GM12878 (cell line): ENCODE measurements at regions not wholly inside any gene's neighbourhood (a gene's known extent, or its start where the extent isn't known, plus 50 kb on each side); places are given as distances from the start of the nearest gene placed in this dataset.
"Not testable (repeated sequence)": the region's sequence is repeated elsewhere in the genome, so short reads cannot be mapped to it uniquely, and the experiment has no call there.

ENCODE experiments used
- ATAC-seq: fragments of 200-7000 bp; cut with Tn5 transposase; 3 replicates; pipeline ENCODE4 v1.9.1; 2020; ENCODE audit warnings: mild to moderate bottlenecking, moderate library complexity
- BruUV-seq: library from RNA; stranded (reverse); fragments of 400-500 nt; replicated peaks from 2 replicates; lab custom pipeline; 2021; lab: Mats Ljungman, UMichigan
- CTCF ChIA-PET: fragments of 300-600 bp; sonication (Branson Sonifier 250); formaldehyde crosslinking; extraction: SDS; loops from one replicate; lab custom pipeline; 2021; ENCODE audit warnings: inconsistent platforms; lab: Yijun Ruan, JAX
- POLR2A ChIA-PET: fragments of 350-600 bp; formaldehyde crosslinking; extraction: SDS; loops from one replicate; lab custom pipeline; 2021; ENCODE audit warnings: inconsistent platforms; lab: Charles Lee
- RAD21 ChIA-PET: fragments of 300-600 bp; sonication (Branson Sonifier 250); formaldehyde crosslinking; loops from one replicate; lab custom pipeline; 2023; ENCODE audit warnings: antibody characterized with exemption; ENCODE audit not compliant: unreplicated experiment; lab: Charles Lee
- SMC1A ChIA-PET: fragments of 300-600 bp; sonication (Branson Sonifier 250); formaldehyde crosslinking; loops from one replicate; lab custom pipeline; 2023; ENCODE audit not compliant: unreplicated experiment, uncharacterized antibody; lab: Charles Lee
- DNase-seq: peaks from one replicate; pipeline ENCODE4 v3.0.0-alpha.2; 2011; ENCODE audit warnings: low read depth, low spot score
- FAIRE-seq: peaks from 3 replicates; lab custom pipeline; 2011; peaks lifted over from hg19 to GRCh38; lab: Jason Lieb, UNC
- H2AFZ ChIP-seq: 2 replicates; pipeline ENCODE4 v1.6.0; 2011; ENCODE audit warnings: low read depth, low read length, control low read depth; ENCODE audit not compliant: control insufficient read depth
- H3K27ac ChIP-seq: 2 replicates; pipeline ENCODE4 v1.5.1; 2011; ENCODE audit warnings: control low read depth; ENCODE audit not compliant: control insufficient read depth, insufficient read depth
- H3K27me3 ChIP-seq, 2 experiments: replicated peaks in 1 of 2; 2 replicates each; pipeline versions ENCODE4 v1.6.0 to v1.6.1; 2011; ENCODE audit warnings: low read length in 1 of 2; ENCODE audit not compliant: control insufficient read depth in 2 of 2, insufficient read depth in 2 of 2
- H3K36me3 ChIP-seq, 2 experiments: 2 replicates each; pipeline ENCODE4 v1.5.1; 2011; ENCODE audit warnings: low read length in 1 of 2; ENCODE audit not compliant: control insufficient read depth in 2 of 2, insufficient read depth in 2 of 2
- H3K4me1 ChIP-seq: 2 replicates; pipeline ENCODE4 v1.6.1; 2011; ENCODE audit warnings: mild to moderate bottlenecking, low read length, moderate library complexity, mixed read lengths; ENCODE audit not compliant: control insufficient read depth, insufficient read depth
- H3K4me2 ChIP-seq: 2 replicates; pipeline ENCODE4 v1.6.0; 2011; ENCODE audit warnings: control low read depth; ENCODE audit not compliant: control insufficient read depth, insufficient read depth
- H3K4me3 ChIP-seq: fragments of 200-600 bp; sonication (generic); 2 replicates; pipeline ENCODE4 v1.5.1; 2016
- H3K79me2 ChIP-seq: 2 replicates; pipeline ENCODE4 v1.6.0; 2011; ENCODE audit warnings: low read length; ENCODE audit not compliant: control insufficient read depth, insufficient read depth
- H3K9ac ChIP-seq: 2 replicates; pipeline ENCODE4 v1.8.0; 2011; ENCODE audit warnings: low read length, control low read depth, mixed read lengths; ENCODE audit not compliant: control insufficient read depth, insufficient read depth
- H3K9me3 ChIP-seq: replicated peaks from 3 replicates; pipeline ENCODE4 v1.5.1; 2011; ENCODE audit warnings: mild to moderate bottlenecking, low read length; ENCODE audit not compliant: control insufficient read depth, insufficient read depth
- H4K20me1 ChIP-seq: 2 replicates; pipeline ENCODE4 v1.6.0; 2011; ENCODE audit not compliant: control insufficient read depth, insufficient read depth
- BCL11A ChIP-seq: IDR thresholded peaks from 2 replicates; pipeline ENCODE4 v1.6.1; 2011; ENCODE audit warnings: low read depth, low read length
- ESRRA ChIP-seq: IDR thresholded peaks from 2 replicates; pipeline ENCODE4 v1.6.1; 2012; ENCODE audit warnings: mild to moderate bottlenecking, low read length, improper control_type of control experiment
- MYC ChIP-seq: IDR thresholded peaks from 2 replicates; pipeline ENCODE4 v1.6.1; 2011; ENCODE audit warnings: mild to moderate bottlenecking, low read length, moderate library complexity, inconsistent platforms; ENCODE audit not compliant: insufficient read depth, insufficient replicate concordance, insufficient read length, severe bottlenecking
- NFIC ChIP-seq: IDR thresholded peaks from 2 replicates; pipeline ENCODE4 v1.6.1; 2012; ENCODE audit warnings: low read depth, mild to moderate bottlenecking, inconsistent platforms, low read length, moderate library complexity
- PML ChIP-seq: IDR thresholded peaks from 2 replicates; pipeline ENCODE4 v1.6.1; 2012; ENCODE audit warnings: low read length, inconsistent platforms
- POLR2A ChIP-seq: IDR thresholded peaks from 2 replicates; pipeline ENCODE4 v1.6.1; 2011; ENCODE audit warnings: low read depth, mild to moderate bottlenecking, low read length
- POLR2AphosphoS2 ChIP-seq: IDR thresholded peaks from 2 replicates; pipeline ENCODE4 v1.6.1; 2011; ENCODE audit warnings: low read depth, mild to moderate bottlenecking, low read length, improper control_type of control experiment, moderate library complexity
- POU2F2 ChIP-seq: IDR thresholded peaks from 3 replicates; pipeline ENCODE4 v1.6.1; 2011; ENCODE audit warnings: low read depth, mild to moderate bottlenecking, low read length, borderline replicate concordance
- WRNIP1 ChIP-seq: IDR thresholded peaks from 2 replicates; pipeline ENCODE4 v1.6.1; 2011; ENCODE audit warnings: low read depth, low read length, improper control_type of control experiment, borderline replicate concordance
- WGBS: methylation state at CpG from one replicate; pipeline ENCODE4 v1.1.6; 2016; ENCODE audit warnings: low lambda C conversion rate; ENCODE audit not compliant: insufficient replicate concordance, insufficient coverage; ENCODE audit errors: missing lambda C conversion rate; 5-methylcytosine and 5-hydroxymethylcytosine counted together
- in situ Hi-C: fragments of 300-500 bp; cut with MboI; formaldehyde crosslinking; loops from 9 replicates; pipeline ENCODE4 v1.14.3; 2018; ENCODE audit warnings: mixed read lengths
- intact Hi-C: fragments of 100-400 bp; cut with micrococcal nuclease; formaldehyde crosslinking; loops from one replicate; pipeline ENCODE4 v1.14.2; 2022; ENCODE audit not compliant: unreplicated experiment
- TF ChIP-seq, protein P1 (sequence below): IDR thresholded peaks from 2 replicates; pipeline ENCODE4 v1.6.1; 2011; ENCODE audit warnings: low read depth, mild to moderate bottlenecking, low read length, moderate library complexity, borderline replicate concordance; ENCODE audit errors: extremely low read depth
- TF ChIP-seq, protein P2 (sequence below): fragments of 450-650 bp; IDR thresholded peaks from 2 replicates; pipeline ENCODE4 v1.6.1; 2018; ENCODE audit warnings: borderline replicate concordance, mild to moderate bottlenecking; ENCODE audit not compliant: partially characterized antibody
- TF ChIP-seq, protein P3 (sequence below): fragments of 450-650 bp; formaldehyde crosslinking; IDR thresholded peaks from 2 replicates; pipeline ENCODE4 v1.5.0; 2022; ENCODE audit warnings: mild to moderate bottlenecking, missing genetic modification characterization

DNA sequence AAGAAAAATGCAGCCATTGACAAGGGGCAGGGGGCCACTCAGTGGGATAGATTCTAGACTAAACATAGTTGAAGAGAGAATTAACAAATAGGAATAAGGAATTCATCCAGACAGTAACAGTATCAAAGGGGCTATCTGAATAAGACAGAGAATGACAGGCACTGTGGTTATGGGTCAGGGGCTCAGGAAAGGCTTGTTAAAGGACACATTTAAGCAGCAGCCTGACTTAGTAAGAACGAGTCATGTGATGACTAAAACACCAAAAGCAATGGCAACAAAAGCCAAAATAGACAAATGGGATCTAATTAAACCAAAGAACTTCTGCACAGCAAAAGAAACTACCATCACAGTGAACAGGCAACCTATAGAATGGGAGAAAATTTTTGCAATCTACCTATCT, 78.9 kb downstream of the TEX35 start:
- intact Hi-C loops, FAIRE-seq, BruUV-seq, H2AFZ ChIP-seq, H3K79me2 ChIP-seq, in situ Hi-C loops, H3K9me3 ChIP-seq, ATAC-seq, POLR2A ChIA-PET, H4K20me1 ChIP-seq, DNase-seq, H3K36me3 ChIP-seq, H3K27me3 ChIP-seq, H3K4me2 ChIP-seq, H3K27ac ChIP-seq, RAD21 ChIA-PET, H3K4me3 ChIP-seq, H3K9ac ChIP-seq, H3K4me1 ChIP-seq: not testable (repeated sequence)
- ChIA-PET CTCF (interaction anchor here (1.1 to 1.5 kb wide), 3 partner anchors 9 to 49 kb away, joined by 3 to 6 read pairs (median 3); no protein-coding TSS in a partner anchor), SMC1A (interaction anchor here (1.0 to 2.0 kb wide), 3 partner anchors 9 to 15 kb away, joined by 3 to 8 read pairs (median 6); no protein-coding TSS in a partner anchor)
- WGBS: 0% methylated on average over 1 of the region's 1 CpG

DNA sequence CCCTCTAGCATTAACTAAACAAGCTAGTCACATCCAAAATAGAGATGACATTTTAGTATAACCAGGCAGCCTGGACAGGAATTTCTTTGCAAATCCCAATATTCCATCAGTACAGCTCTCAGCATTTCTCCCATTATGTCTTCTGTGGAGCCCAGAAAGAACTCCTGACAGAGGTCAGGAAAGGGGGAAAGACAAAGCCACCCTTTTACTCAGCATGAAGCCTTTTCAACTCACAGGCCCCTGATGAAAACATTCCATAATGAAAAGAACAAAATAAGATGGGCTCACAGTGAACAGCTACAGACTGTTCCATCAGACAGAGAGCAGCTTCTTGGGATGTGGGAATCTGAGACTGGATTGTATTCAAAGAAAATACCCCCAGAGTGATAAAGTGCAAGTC, 80.6 kb downstream of the TEX35 start:
- H3K4me2 ChIP-seq: no peak overlapping the region
- H3K4me1 ChIP-seq: no peaks in the 10 kb centered on the region
- H2AFZ ChIP-seq: no peak overlapping the region
- ChIA-PET CTCF (interaction anchor here (0.6 to 1.2 kb wide), 2 partner anchors 17 to 134 kb away, joined by 3 read pairs; no protein-coding TSS in a partner anchor), RAD21 (no interaction called here), POLR2A (no interaction called here), SMC1A (interaction anchor here (0.6 to 0.8 kb wide), 2 partner anchors 8 to 21 kb away, joined by 3 read pairs; no protein-coding TSS in a partner anchor)
- BruUV-seq: no TSS peak
- H3K9me3 ChIP-seq: no peaks in the 10 kb centered on the region; the same call in 2 of the 3 replicates
- ATAC-seq (no peak), DNase-seq (no peak), FAIRE-seq (no peak)
- no peaks in the 10 kb centered on the region for H3K79me2 ChIP-seq
- no peak overlapping the region for H3K4me3 ChIP-seq
- H4K20me1 ChIP-seq: no peaks in the 10 kb centered on the region
- no peaks in the 10 kb centered on the region for H3K27me3 ChIP-seq
- intact Hi-C loops (no loop called here), in situ Hi-C loops (no loop called here)
- H3K27ac ChIP-seq: no peak overlapping the region
- no peaks in the 10 kb centered on the region for H3K36me3 ChIP-seq
- no peak overlapping the region for H3K9ac ChIP-seq
- no peak for TF ChIP-seq WRNIP1
- TF ChIP-seq MYC: no peak
- no peak for TF ChIP-seq POLR2AphosphoS2
- TF ChIP-seq ESRRA: no peak
- TF ChIP-seq POU2F2: no peak
- no peak for TF ChIP-seq NFIC
- no peak for TF ChIP-seq BCL11A
- no peak for TF ChIP-seq PML
- TF ChIP-seq, protein P1, sequence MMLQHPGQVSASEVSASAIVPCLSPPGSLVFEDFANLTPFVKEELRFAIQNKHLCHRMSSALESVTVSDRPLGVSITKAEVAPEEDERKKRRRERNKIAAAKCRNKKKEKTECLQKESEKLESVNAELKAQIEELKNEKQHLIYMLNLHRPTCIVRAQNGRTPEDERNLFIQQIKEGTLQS: no peak
- TF ChIP-seq, protein P2, sequence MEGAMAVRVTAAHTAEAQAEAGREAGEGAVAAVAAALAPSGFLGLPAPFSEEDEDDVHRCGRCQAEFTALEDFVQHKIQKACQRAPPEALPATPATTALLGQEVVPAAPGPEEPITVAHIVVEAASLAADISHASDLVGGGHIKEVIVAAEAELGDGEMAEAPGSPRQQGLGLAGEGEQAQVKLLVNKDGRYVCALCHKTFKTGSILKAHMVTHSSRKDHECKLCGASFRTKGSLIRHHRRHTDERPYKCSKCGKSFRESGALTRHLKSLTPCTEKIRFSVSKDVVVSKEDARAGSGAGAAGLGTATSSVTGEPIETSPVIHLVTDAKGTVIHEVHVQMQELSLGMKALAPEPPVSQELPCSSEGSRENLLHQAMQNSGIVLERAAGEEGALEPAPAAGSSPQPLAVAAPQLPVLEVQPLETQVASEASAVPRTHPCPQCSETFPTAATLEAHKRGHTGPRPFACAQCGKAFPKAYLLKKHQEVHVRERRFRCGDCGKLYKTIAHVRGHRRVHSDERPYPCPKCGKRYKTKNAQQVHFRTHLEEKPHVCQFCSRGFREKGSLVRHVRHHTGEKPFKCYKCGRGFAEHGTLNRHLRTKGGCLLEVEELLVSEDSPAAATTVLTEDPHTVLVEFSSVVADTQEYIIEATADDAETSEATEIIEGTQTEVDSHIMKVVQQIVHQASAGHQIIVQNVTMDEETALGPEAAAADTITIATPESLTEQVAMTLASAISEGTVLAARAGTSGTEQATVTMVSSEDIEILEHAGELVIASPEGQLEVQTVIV: no peak
- TF ChIP-seq, protein P3, sequence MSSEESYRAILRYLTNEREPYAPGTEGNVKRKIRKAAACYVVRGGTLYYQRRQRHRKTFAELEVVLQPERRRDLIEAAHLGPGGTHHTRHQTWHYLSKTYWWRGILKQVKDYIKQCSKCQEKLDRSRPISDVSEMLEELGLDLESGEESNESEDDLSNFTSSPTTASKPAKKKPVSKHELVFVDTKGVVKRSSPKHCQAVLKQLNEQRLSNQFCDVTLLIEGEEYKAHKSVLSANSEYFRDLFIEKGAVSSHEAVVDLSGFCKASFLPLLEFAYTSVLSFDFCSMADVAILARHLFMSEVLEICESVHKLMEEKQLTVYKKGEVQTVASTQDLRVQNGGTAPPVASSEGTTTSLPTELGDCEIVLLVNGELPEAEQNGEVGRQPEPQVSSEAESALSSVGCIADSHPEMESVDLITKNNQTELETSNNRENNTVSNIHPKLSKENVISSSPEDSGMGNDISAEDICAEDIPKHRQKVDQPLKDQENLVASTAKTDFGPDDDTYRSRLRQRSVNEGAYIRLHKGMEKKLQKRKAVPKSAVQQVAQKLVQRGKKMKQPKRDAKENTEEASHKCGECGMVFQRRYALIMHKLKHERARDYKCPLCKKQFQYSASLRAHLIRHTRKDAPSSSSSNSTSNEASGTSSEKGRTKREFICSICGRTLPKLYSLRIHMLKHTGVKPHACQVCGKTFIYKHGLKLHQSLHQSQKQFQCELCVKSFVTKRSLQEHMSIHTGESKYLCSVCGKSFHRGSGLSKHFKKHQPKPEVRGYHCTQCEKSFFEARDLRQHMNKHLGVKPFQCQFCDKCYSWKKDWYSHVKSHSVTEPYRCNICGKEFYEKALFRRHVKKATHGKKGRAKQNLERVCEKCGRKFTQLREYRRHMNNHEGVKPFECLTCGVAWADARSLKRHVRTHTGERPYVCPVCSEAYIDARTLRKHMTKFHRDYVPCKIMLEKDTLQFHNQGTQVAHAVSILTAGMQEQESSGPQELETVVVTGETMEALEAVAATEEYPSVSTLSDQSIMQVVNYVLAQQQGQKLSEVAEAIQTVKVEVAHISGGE: no peak
- no peak for TF ChIP-seq POLR2A
